Activated CD8-positive, alpha-beta memory T cell treated with anti-CD3 and anti-CD28 coated beads for 1 hour (primary cell): ENCODE measurements at regions not wholly inside any gene's neighbourhood (a gene's known extent, or its start where the extent isn't known, plus 50 kb on each side); places are given as distances from the start of the nearest gene placed in this dataset.
"Not testable (repeated sequence)": the region's sequence is repeated elsewhere in the genome, so short reads cannot be mapped to it uniquely, and the experiment has no call there.

Experiments used
- DNase-seq, 2 donors: peaks; one replicate each; pipeline ENCODE4 v3.0.0-alpha.2; 2020; ENCODE audit warnings: low read depth in 1 of 2; ENCODE audit errors: extremely low read depth in 1 of 2

DNA sequence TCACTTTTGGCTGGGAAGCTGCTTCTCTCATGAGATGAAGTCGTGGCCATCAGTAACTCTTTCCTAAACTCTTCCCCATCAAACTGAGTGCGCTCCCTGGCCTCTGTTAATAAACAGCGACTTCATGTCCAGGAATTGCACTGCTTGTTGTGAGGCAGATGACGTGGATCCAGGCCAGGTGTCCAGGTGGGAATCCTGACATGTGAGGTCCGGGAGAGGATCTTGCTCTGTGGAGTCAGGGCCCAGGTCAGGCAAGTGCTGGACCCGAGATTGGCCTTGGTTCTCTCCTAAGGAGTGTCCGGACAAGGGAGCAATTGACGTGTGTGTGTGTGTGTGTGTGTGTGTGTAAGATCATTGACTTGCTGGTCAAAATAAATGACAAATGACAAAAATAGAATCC, 362.7 kb downstream of the GLRX3 start:
- DNase-seq = no peak

DNA sequence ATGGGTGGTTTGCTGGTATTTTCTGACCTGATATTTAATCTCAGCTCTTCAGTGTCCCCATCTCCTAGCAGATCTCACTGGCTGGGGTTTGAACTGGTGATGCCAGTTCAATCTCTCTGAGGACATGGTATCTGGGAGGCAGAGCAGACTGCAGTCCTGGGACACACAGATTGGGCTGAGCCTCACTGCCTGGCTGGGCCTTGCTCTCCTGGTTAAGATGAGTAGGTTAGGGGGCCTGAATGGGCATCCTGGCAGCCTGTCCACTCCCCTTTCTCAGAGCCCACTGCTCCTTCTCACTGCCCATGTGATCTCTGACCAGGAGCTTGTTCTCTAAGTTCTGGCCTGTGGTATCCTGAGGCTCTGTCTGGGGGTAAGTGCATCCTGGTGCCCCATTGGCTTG, 363.4 kb downstream of the GLRX3 start:
- no peak for DNase-seq

DNA sequence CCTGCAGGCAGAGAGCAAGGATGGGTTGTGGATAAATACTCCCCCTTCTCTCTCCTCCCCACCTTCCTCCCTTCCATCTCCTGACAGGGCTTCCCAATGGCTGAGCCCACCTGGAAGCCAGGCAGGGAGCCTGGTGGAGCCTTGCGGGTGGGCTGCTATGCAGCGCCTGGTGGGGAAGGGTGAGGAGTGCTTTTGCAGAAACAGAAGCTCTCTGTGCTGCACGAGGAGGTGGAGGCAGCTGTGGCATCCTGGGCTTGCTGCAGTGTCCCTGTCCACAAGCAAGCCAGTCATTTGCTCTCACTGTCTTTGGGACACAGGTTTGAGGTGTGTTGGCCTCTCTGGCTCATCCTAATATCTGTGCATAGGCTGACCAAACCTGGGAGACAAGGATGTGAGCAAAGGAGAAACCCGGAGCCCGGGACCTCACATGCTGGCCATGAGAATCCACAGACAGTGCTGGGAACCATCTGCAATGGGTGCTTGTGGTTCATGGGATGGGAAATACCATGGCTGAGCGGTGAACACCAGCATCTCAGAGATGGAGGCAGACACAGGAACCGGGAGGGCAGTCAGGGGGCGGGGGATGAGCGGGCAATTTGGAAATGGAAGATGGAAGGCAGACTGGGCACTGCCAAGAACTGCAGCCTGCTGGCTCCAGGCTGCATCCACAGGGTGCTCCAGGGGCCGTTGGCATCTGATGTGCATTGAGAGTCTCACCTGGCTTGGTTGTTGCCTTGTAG, 364.2 kb downstream of the GLRX3 start:
- no peak for DNase-seq

DNA sequence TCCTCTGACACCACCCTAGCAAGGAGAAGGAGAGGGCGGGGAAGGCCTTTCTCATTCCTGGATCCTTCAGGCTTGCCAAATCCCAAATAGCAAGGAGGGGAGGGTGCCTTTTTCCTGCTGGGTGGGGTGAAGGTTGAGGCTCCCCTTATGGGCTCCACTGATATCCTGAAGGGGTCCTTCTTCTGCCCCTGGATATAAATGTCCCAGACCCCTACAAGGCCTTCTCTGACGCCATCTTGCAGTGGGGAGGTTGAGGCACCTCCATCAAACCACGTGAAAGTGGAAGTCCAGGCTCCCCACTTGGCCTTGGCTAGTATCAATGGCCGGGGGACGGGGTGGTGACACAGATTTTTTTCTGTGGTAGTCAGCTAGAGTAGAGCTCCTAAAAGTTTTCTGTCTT, 371.3 kb downstream of the GLRX3 start:
- no peak for DNase-seq

DNA sequence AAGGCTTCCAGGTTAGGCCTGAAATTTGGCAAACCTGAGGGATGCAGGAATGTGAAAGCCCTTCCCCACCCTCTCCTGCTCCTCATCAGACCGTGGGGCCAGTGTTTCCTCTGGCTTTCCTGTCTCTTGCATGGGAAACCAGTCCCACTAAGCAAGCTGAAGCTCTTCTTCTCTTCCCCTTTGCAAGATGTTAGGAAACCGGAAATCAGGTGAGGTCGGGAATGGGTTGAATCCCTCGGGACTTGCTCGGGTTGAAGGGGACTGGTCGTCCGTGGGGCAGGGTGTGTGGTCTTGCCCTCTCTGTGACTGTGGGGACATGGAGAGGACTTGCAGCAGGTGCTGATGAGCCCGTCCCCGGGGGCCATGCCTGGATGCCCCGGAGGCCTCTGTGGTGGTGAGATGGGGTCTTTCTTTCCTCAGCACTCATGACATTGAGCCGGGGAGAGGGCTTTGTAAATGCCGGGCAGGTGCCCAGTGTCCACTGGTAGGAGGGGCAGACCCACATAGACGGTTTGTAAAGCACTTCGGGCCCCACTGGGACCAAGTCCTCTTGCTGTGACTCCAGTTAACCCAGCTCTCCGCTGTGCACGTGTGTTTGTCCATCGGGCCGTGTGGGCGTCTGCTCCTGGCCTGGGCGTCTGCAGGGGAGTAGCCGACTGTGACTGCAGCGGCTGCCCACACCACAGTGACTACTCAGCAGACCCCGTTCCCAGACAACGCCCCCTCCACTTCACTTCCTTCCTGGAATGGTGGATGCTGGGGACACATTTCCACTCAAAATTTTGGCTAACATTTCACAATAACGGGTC, 373.9 kb downstream of the GLRX3 start:
- no peak for DNase-seq

DNA sequence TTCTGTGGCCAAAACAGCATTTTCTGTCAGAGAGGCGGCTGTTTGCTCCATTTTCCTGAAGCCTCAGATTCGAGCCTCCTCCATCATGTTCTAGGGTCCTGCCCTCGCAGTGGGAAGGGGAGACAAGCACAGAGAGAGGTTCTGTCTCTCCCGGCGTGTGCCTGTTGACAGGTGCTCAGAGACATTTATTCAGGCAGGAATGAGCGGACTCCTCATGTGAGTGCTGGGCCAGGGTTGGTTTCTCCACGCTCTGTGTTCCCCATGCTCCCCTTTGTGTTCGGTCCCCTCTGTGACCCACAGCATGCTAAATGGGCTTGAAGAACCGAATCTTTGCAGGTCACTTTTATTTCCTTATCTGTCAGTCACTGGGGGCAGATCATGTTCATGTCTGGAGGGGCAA, 374.6 kb downstream of the GLRX3 start:
- DNase-seq = no peak

DNA sequence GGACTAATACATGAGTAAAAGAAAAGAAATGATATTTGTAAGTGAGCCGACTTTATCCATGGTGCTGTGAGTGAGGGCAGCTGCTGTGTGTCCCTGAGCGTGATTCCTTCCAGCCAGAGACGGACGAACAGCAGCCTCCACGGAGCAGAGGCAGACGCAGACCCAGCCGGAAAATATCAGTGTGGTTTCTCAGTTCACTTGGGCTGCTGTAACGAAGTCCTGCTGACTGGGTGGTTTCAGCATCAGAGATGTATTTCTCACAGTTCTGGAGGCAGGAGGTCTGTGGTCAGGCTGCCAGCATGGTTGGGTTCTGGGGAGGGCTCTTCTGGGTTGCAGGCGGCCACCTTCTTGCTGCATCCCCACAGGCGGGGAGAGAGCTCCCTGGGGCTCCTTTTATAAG, 375.6 kb downstream of the GLRX3 start:
- no peak for DNase-seq

DNA sequence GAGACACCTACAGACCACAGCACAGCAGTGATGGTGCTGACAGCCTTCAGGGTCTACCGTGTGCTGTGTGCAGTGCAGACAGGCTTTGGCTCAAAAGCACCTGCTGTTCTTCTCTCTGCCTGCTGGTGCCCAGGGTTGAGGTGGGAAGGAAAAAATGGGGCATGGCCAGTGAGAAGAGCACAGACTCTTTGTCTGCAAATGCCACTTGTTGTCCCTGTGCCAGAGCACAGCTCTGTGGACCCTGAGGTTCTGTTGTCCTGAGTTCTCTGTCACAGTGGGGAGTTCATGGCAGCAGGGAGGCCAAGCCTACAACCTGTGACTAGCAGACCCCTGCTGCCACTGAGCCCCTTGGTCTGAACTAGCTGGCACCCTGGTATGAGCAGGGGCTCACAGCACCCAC, 376.7 kb downstream of the GLRX3 start:
- DNase-seq = no peak

DNA sequence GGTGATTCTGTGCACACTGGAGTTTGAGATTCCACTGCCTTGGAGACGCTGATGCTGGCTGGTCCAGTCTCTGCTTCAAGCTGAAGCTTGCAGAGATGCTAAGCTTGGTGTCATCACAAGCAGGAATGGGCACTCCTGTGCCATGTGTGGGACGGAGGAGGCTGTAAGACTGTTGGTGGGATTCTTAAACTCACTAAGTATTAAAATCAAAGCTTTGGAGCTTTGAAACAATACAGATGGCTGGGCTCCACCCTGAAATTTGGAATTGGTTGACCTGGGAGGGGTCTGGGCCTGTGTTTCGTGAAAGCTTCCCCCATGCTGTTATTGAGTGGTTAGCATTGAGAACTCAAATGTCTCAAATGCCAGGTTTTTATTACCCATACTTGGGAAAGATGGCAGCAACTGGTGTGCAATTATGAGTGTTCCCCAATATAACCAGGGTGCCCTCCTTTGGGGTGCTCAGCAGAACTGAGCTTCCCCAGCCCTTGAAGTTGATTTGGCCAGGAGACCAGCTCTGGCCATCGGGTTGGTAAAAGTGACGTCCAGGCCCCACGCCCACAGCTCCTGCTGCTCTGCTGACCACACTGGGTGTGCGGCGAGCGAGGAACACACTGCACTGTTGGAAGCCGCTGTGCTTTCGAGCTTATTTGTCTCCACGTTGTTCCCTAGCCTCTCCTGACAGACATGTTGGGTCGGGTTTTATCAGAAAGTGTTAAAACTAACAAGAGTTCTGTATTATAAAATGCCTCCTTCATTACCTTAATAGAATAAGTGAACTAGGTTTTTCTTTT, 377.7 kb downstream of the GLRX3 start:
- DNase-seq = no peak

DNA sequence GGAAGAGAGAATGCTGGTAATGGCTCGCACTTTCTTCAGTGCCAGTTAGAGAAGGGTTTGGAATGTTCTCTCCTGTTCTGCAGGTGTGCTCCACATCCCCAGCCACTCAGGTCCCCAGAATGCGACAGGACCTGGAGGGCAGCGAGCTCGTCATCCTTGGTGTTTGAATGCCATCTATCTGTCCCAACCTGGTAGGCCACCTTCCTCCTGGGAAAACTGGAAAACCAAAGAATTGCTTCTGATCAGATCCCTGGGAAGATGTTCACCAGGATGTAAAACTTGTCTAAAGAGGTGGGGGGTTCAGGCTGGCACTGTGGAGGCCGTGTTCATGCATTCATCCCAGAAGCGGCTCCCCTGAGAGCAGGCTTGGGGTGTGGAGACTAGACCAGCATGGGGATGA, 379.5 kb downstream of the GLRX3 start:
- DNase-seq = no peak

DNA sequence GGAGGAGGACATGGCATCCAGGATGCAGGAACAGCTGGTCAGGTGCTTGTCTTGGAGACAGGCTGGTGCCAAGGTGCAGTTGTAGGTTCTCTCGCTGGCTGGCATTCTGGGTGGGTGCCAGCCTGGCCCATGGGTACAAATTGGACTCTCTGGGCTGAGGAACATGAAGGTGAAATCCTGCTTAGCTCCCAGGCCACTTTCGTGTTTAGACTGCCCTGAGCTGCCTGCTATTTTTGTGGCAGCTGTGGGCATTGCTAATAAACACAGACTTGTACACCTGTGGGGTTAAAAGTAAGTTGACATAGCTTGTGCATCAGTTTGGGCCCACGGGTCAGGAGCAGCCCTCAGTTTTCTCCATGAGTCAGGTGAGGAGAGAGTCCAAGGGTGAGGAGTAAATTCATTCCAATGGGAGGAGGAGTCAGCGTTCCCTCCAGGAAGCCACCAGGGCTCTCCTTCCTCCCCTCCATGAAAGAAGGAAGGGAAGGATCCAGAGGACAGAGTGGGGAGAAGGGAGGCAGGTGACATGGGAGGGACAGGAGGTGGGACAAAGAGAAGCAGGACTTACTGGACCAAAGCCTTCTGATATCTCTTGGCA, 380.0 kb downstream of the GLRX3 start:
- DNase-seq = no peak

DNA sequence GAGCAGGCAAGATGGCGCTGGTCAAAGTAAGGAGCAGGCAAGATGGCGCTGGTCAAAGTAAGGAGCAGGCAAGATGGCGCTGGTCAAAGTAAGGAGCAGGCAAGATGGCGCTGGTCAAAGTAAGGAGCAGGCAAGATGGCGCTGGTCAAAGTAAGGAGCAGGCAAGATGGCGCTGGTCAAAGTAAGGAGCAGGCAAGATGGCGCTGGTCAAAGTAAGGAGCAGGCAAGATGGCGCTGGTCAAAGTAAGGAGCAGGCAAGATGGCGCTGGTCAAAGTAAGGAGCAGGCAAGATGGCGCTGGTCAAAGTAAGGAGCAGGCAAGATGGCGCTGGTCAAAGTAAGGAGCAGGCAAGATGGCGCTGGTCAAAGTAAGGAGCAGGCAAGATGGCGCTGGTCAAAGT, 382.7 kb downstream of the GLRX3 start:
- not testable (repeated sequence) for DNase-seq

DNA sequence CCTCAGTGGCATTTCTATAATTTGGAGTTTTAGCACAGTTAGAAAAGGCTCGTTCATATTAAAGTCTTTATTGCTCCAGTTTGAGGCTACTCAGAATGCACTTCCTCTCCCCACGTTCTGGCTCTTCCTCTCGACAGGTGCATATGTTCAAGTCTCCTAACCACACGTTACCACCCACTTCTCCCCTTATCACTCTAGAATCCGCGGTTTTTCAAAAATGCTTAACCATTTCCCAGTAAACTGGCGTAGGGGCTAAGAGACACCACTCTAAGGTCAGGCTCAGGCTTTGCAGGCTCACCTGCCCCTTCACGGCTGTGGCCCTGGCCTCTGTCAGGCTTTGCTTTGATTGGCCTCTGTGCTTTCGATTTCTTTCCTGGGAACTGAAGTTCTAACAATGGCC, 383.6 kb downstream of the GLRX3 start:
- DNase-seq = no peak

DNA sequence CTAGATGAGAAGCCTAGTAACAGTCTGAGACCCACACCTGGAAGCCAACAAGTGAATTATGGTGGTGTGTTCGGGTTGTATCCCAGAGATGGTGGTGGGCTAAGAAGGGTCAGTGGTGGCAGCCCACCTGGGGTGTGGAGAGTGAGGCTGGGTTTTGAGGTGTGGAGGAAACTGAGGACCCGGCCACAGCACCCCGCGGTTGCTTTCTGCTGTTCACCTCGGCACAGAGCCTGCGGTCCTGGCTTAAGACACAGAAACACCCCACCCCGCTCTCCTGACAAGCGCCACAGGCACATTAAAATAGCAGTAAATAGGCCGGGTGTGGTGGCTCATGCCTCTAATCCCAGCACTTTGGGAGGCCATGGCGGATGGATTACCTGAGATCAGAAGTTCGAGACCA, 395.1 kb downstream of the GLRX3 start:
- no peak for DNase-seq

DNA sequence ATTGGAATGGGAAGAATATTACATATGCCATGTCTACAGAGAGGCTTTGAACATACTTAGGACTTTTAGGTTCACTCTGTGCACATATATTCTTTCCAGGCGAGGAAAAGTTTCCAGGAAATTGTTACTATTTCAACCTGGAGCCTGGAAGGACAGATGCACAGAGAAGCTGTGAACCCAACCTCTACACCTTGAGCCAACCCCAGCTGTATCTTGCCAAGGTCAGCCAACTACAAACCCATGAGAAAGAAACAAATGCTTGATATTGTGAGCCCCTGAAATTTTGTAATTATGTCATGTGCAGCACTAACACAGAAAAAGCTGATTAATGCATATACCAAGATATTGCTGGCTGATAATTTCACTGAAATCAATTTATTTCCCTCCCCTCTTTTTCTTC, 404.9 kb downstream of the GLRX3 start:
- no peak for DNase-seq

DNA sequence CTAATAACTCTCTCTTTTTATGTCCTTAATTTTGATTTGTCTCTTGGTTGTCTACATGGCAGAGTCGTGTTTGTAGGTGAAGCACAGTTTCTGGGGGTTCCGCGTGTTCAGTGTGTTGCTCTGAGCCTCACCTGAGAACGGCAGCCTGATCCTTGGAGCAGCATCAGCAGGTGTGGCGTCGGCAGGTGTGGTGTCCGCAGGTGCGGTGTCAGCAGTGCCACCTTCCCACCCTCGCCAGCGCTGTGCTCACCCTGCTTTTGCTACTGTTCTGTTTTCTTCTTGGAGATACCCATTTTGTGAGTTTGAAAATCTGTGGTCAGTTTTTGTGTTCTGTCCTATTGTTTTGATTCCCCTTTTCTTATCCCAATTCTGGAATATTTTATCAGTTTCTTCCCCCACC, 406.6 kb downstream of the GLRX3 start:
- DNase-seq = no peak

DNA sequence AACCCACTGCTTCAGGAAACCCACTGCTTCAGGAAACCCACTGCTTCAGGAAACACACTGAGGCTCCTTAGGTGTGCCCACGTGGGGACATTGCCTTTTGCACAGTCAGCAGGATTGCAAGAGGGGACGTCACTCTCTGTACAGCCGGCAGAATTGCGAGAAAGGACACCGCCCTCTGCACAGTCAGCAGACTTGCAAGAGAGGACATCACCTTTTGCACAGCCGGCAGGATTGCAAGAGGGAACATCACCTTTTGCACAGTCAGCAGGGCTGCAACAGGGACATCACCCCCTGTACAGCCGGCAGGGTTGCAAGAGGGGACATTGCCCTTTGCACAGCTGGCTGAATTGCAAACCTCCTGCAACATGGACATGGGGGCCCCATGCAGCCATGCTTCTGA, 407.6 kb downstream of the GLRX3 start:
- DNase-seq = no peak

DNA sequence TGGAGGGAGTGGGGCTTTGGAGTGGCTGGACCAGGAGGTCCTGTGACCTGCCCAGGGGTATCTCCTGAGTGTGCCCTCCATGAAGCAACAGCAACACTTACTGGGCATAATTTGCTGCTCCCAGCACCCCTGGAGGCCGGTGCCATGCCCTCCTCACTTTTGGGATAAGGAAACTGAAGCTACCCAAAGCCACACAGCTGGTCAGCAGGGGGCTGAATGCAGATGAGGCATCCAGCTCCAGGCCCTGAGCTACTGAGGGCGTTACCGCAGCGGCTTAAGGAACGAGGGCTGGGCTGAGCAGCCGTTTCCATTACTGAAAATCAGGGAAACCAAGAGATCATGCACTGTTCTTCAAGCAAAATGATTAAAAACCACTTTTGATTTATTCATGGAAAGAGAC, 408.9 kb downstream of the GLRX3 start:
- no peak for DNase-seq

DNA sequence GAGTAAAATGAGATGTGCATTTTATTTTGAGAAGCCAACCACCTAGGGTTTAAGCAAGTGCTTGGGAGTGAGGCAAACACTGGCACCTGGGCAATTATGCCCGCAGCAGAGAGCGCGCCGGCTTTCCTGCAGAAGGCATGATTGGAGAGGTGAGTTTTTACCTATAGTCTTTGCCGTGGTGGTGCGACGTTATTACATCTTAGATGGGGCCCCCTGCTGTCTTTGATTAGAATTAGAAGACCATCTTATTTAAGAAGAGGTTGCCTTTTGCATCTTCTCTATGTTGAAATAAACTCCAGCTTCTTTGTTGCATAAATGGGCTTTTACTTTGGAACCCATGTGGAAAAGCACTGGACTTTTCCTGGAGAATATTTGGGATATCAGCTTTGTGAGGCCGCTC, 409.5 kb downstream of the GLRX3 start:
- no peak for DNase-seq

DNA sequence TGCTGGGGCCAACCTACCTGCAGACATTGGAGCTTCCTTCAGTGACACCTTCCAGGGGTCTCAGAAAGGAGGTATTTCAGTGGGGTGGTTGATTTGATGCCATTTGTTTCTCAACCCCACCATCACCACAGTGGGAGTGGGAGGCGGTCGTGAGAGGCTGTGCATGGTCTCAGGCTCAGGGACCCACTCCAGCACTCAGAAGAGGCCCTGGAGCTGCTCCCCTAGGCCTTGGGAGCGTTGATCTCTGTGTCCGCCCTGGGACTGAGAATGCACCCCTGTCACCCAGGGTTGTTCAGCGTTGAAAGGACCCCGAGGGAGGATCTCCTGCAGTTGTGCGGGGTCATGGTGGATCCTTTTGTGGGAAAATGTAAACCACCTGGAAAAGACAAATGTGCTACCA, 410.6 kb downstream of the GLRX3 start:
- no peak for DNase-seq

DNA sequence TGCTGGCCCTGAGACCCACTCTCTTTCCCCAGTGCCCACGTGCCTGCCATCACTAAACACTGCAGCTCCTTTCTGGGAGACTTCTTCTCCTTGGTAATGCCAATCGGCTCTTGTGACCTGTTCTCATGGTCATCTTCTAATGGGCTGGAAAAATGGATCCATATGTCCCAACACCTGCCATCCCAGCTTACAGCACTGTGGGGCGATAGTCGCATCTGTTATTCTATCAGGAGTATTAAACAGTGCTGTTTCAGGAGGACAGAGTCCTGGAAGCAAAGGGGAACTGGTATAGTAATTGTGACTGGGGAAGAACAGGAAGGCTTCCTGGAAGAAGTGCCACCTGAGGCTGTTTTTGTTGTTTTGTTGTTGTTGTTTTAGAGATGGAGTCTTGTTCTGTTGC, 411.2 kb downstream of the GLRX3 start:
- DNase-seq = no peak
